HFFc6 (cell line): ENCODE measurements at regions not wholly inside any gene's neighbourhood (a gene's known extent, or its start where the extent isn't known, plus 50 kb on each side); places are given as distances from the start of the nearest gene placed in this dataset.

Source experiments
- DNase-seq: peaks from one replicate; pipeline ENCODE4 v3.0.0-alpha.2; 2018
- H3K27ac Mint-ChIP-seq: 2 replicates; pipeline ENCODE4 v1.8.0; 2020; ENCODE audit warnings: mild to moderate bottlenecking, mixed read lengths
- H3K27me3 Mint-ChIP-seq: 2 replicates; pipeline ENCODE4 v1.8.0; 2021; ENCODE audit warnings: mild to moderate bottlenecking, moderate library complexity, mixed read lengths; ENCODE audit not compliant: insufficient read depth
- H3K36me3 Mint-ChIP-seq: 2 replicates; pipeline ENCODE4 v1.8.0; 2021; ENCODE audit warnings: low read depth, mixed read lengths
- H3K4me1 Mint-ChIP-seq: 2 replicates; pipeline ENCODE4 v1.8.0; 2020; ENCODE audit warnings: low read depth, mixed read lengths
- H3K4me3 Mint-ChIP-seq: 2 replicates; pipeline ENCODE4 v1.8.0; 2020; ENCODE audit warnings: mild to moderate bottlenecking, moderate library complexity, mixed read lengths
- H3K9me3 Mint-ChIP-seq: 2 replicates; pipeline ENCODE4 v1.8.0; 2020; ENCODE audit warnings: mild to moderate bottlenecking, mixed read lengths
- CTCF ChIP-seq: fragments of 200-600 bp; sonication (generic); IDR thresholded peaks from 2 replicates; pipeline ENCODE4 v1.5.0; 2021; ENCODE audit warnings: antibody characterized with exemption, mild to moderate bottlenecking

GRCh38 chr2:171626949-171627348 lies 60.3 kb upstream of the DYNC1I2 start:
- no peak for DNase-seq
- H3K36me3 Mint-ChIP-seq = peaks cover 12% of the 10 kb centered on the region; the same call in 1 of the 2 replicates
- H3K4me3 Mint-ChIP-seq = no peak overlapping the region
- no peak for TF ChIP-seq CTCF
- H3K4me1 Mint-ChIP-seq = no peaks in the 10 kb centered on the region; the same call in 1 of the 2 replicates
- H3K27ac Mint-ChIP-seq = no peak overlapping the region
- H3K9me3 Mint-ChIP-seq = peaks cover 19% of the 10 kb centered on the region
- H3K27me3 Mint-ChIP-seq = peaks cover 34% of the 10 kb centered on the region

GRCh38 chr2:171627412-171627811 lies 59.9 kb upstream of the DYNC1I2 start:
- Mint-ChIP-seq H3K27ac (no peak overlapping the region), H3K4me1 (no peaks in the 10 kb centered on the region; the same call in 1 of the 2 replicates), H3K9me3 (peaks cover 24% of the 10 kb centered on the region), H3K27me3 (peaks cover 36% of the 10 kb centered on the region), H3K4me3 (no peak overlapping the region), H3K36me3 (peaks cover 12% of the 10 kb centered on the region; the same call in 1 of the 2 replicates)
- no peak for TF ChIP-seq CTCF
- no peak for DNase-seq

DNA sequence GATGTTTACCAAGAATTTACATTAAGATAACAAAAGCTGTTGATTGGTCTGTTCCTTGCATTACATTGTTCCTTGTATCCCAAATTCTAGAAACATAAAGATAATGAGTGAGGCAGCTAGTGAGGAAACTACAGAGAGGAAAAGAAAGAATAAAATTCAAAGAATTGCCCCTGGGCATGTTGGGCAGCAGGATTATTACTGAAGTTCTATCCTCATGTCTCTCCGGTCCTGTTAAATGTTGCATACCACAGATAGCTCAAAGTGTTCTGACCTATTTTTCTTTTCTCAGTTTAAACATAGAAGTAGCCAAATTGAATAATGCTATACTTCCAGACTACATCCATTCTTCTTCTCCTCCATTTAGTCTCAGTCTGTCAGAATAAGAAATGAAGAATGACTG lies 58.2 kb upstream of the DYNC1I2 start:
- H3K4me1 Mint-ChIP-seq = no peaks in the 10 kb centered on the region; the same call in 1 of the 2 replicates
- H3K4me3 Mint-ChIP-seq = no peak overlapping the region
- H3K27ac Mint-ChIP-seq = no peak overlapping the region; the same call in 1 of the 2 replicates
- peaks cover 12% of the 10 kb centered on the region; the same call in 1 of the 2 replicates for H3K36me3 Mint-ChIP-seq
- peak; percentile 36 for DNase-seq
- peaks cover 26% of the 10 kb centered on the region for H3K27me3 Mint-ChIP-seq
- peaks cover 26% of the 10 kb centered on the region for H3K9me3 Mint-ChIP-seq
- no peak for TF ChIP-seq CTCF

DNA sequence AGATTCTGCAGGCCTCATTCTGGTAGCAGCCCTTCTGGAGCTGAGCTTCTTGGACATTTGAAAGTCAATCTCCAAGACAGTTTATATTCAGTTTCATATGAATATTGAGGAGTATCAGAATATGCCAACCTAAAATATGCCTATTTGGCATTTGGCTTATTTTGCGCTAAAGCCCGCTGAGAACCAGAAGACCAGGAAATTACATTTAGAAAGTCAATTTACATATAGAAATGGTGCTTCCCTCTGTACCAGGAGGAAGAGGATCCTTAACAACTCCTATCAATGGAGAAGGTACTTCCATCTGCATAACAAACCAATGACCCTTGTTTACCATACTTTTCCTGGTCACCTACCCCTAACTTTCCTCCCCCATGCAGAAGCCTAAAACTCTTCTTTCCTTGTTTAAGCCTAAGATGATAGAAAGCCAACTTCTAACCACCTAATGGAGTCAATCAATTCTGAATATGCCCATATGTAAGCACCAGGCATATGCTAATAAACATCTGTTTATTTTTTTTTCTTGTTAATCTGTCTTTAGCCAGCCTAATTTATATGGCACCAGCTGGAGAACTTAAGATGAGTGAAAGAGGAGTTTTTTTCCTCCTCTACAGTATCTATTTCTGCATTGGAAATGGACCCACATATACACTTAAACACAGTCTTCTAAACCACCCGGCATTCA lies 57.0 kb upstream of the DYNC1I2 start:
- no peak overlapping the region for H3K4me3 Mint-ChIP-seq
- peaks cover 20% of the 10 kb centered on the region for H3K27me3 Mint-ChIP-seq
- DNase-seq = no peak
- no peak for TF ChIP-seq CTCF
- H3K4me1 Mint-ChIP-seq = no peaks in the 10 kb centered on the region; the same call in 1 of the 2 replicates
- no peak overlapping the region for H3K27ac Mint-ChIP-seq
- H3K9me3 Mint-ChIP-seq = peaks cover 26% of the 10 kb centered on the region
- peaks cover 12% of the 10 kb centered on the region; the same call in 1 of the 2 replicates for H3K36me3 Mint-ChIP-seq

- H3K36me3 Mint-ChIP-seq = peaks cover 12% of the 10 kb centered on the region; the same call in 1 of the 2 replicates
- H3K27me3 Mint-ChIP-seq = peaks cover 16% of the 10 kb centered on the region
- no peak for DNase-seq
Observed at GRCh38 chr2:171630812-171631626, 56.2 kb upstream of the DYNC1I2 start.

More at GRCh38 chr2:171630812-171631626, 56.2 kb upstream of the DYNC1I2 start:
- no peak overlapping the region for H3K4me3 Mint-ChIP-seq
- H3K27ac Mint-ChIP-seq = no peak overlapping the region
- H3K4me1 Mint-ChIP-seq = no peaks in the 10 kb centered on the region; the same call in 1 of the 2 replicates
- no peak for TF ChIP-seq CTCF
- peaks cover 26% of the 10 kb centered on the region for H3K9me3 Mint-ChIP-seq
